GM19438 (cell line): ENCODE measurements at regions not wholly inside any gene's neighbourhood (a gene's known extent, or its start where the extent isn't known, plus 50 kb on each side); places are given as distances from the start of the nearest gene placed in this dataset.
"Not testable (repeated sequence)": the region's sequence is repeated elsewhere in the genome, so short reads cannot be mapped to it uniquely, and the experiment has no call there.

Experiments used
- ATAC-seq: cut with Tn5 transposase; IDR thresholded peaks from one replicate; pipeline ENCODE4 v1.9.1; 2021; ENCODE audit warnings: low read depth; ENCODE audit not compliant: unreplicated experiment

DNA sequence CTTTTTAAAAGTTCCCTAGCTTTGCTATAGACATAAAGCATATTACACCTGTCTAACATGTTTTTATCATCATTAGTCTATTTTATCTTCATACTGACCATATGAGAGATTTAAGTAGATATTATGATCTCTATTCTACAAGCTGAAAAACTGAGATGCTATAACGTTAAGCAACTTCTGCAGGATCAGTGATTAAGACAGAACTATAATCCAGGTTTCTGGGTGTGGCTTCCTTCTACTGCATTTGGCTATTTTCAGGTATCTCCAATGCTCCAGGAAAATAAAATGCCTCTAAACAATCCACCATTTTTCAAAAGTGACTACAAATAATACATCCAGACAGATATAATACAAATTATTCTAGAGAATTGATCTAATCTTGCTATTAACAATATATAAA lies 53.4 kb downstream of the RGS2 start:
- no peak for ATAC-seq

DNA sequence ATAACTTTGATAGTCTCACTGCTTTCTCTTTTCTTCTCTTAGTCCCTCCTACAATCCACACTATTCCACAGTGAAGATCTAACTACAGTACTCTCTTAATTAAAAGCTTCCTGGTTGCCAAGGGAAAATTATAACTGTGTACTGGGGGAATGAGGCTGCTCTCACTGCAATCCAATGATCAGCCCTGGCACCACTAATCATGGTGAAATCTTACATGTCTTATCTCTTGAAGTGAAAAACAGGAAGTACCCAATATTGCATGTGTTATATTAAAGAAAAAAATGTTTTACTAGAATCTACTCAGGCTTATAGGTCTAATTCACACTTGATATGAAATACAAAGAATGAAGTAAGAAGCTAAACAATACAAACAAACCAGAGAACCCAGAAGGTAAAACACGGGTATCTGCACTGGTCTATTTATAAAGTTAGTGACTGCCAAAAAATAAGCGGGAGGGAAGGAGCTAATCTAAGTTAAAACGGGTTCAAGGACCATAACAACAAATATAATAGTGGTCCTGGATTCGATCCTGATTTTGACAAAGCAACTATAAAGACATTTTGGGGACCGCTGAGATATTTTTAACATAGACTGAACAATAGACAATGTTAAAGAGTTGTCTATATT lies 57.5 kb downstream of the RGS2 start:
- ATAC-seq, result no peak

DNA sequence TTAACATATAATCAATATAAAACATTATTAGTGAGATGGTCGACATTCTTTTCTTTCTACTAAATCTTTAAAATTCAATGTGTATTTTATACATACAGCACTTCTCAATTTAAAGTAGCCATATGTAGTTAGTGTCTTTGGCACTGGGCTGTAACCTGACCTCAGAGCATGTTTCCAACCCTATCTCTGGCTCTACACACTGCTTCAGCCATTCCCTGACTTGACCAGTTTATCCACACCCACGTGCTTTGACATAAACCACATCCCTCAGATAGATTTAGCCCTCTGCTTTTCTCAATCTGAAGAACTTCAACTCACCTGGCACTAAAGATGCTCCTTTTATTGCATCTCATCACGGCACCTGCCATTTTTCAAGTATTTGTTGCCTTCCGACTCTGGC lies 58.3 kb downstream of the RGS2 start:
- ATAC-seq, result no peak

DNA sequence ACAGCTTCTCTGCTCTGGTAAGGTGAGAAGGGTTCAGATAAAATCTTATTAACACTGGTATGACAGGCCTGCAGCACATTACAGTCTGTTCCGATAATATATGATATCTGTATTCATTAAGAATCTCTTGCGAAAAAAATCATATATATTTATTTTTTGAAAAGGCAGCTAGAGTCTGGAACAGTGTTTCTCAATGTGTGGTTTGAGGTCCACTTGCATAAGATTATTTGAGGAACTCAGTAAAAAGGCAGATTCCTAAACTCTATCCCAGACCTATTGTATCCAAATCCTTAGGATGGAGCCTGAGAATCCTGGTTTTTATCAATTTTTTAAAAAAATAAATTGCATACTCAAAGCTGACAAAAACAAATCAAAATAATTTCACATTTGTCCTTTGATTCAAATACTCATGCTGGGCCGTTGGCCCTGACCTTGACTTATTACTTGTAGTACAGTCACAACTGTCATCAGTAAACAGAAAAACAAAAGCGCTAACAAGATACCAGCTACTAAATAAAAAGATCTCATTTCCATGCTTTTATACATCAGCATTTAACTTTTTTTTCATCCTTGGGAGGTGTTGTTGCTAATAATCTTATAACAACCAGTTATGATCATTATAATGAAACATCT lies 60.6 kb downstream of the RGS2 start:
- no peak for ATAC-seq

DNA sequence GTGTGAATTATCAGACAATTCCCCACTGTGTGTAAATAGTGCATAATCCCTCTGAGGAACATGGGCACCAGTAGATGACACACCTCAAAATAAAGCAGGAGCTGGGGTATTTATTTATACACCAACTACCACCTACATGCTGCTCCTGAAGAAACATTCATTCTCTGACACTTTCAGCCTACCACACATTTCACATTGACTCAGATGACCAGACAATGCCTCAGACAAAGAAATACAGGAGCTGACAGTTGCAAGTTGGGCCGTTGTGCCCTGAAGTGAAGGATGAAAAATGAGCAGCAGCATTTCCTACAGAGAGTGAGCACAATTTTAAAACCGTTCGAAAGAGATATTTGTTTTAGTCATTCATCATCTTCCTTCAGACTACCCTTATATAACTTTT lies 63.2 kb downstream of the RGS2 start:
- ATAC-seq, result no peak

DNA sequence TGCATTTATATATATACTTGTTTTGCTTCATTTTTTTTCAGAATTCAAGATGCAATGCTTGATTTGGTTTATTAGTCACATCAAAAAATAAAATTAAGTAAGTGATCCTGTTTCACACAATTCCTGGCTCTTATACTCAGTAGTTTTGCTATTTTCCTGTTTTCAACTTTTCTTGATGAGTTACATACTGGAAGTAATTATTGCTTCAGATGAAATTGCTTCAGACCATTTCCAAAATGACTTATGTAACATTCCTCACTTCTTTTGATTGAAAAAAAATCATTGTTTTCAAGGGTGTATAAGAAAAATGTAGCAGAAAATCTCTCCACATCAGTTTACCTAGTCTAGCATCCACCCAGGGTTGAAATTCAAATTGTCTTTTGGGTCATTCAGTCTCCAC lies 65.0 kb downstream of the RGS2 start:
- ATAC-seq, result no peak

DNA sequence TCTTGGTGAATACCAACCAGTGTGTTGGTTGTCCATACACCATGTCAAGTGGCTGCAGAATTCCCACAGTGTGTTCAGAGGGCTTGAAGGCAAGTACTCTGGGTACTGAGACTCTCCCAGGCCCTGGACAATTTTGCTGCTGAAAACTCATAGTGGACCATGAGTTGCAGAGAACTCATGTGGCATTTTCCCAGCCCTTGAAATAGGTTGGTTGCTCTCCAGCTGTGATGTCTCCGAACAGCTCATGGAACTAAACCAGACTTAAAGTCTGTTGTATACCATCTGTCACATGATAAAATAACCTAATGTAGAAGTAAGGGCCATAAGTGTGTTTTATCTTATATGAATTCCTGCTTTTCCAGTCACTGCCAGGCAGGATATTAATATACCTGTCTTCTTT lies 67.8 kb downstream of the RGS2 start:
- ATAC-seq, result no peak

DNA sequence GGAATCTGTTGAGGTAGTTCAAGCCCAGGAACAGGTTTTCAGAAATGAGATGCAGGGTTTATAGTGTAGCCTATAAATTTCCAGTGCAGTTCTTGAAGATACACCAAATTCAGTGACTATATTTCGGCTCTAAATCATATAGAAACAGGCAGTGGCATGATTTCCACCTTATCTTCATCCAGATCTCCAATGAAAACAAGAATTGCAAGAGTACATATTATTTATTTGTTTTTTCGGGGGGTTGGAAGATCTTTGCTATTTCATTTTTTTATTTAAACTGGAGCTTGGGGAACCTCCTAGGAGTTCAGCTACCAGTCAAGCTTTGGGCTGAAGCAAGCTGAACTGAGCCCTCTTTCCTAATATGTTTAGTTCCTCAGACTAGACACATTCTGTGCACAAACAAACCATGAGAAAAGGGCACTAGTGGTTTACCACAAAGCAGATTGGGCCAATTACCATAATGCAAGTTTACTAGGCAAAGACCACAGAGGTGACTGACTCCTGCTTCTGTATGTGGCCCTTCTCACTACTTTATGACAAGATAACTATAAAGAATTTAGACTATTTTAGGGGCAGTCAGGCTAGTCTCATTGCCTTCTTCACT lies 68.5 kb downstream of the RGS2 start:
- peak; percentile 59 for ATAC-seq

DNA sequence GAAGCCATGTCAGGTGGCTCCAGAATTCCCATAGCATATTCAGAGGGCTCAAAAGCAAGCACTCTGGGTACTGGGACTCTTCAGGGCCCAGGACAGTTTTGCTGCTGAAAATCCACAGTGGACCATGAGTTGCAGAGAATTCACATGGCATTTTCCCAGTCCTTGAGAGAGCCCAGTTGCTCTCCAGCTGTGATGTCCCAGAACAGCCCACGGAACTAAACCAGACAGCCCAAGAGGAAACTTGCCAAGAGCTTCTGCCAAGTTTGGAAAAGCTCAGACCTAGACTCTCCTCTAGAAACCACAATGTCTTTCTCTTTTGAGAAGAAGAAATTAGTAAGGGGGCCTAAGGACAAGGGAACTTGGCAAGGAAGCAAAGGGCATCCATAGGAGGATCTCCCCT lies 69.4 kb downstream of the RGS2 start:
- no peak for ATAC-seq

DNA sequence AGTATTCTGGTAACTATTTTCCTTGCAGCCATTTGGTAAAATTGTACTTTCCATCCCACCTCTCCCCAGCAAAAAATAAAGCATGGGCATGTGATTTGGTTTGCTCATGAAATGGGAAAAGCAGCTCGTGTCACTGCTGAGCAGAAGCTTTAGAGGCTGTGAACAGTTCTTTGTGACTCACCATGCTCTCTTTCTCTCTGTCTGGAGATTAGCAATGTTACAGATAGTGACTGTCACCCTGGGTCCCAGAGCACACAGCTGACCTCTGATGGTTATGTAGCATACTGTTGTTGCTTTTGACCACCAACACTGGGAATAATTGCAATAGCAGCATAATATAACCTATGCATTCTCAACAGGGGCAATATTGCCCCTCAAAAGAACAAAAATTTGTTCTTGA lies 70.6 kb downstream of the RGS2 start:
- ATAC-seq, result no peak

DNA sequence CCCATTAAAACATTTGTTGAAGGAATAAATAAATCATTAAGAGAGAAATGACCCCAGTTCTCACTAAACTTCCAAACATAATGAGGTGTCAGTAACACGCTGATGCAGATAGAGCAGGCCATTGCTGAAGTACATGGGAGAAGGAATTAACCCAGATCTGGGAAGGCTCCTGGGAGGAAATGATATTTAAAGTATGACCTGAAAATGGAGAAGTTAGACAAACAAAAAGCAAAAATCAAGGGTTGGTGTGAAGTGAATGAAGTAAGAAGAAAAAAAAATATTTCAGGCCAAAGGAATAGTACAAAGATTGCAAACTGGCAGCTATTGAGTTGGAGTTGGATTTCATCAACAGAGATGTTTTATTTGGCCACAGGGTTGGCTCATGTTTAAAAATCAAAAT lies 71.4 kb downstream of the RGS2 start:
- no peak for ATAC-seq

DNA sequence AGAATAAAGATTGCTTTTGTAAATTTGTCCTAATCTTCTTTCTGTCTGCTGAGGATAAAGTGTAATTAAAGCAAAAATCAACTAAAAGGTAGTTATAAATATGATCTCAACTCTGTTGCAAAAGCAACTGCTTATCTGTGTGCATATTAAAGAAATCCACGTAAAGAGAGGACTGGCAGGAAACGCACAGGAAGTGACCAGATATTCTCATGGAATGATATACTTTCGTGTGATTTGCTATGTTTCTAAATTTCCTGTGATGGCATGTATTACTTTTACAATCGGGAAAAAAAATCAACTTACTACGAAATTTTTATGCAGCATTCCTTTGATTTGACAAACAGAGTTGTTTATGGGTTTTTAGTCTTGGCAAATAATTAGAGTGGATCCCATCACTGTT lies 75.4 kb downstream of the RGS2 start:
- no peak for ATAC-seq

DNA sequence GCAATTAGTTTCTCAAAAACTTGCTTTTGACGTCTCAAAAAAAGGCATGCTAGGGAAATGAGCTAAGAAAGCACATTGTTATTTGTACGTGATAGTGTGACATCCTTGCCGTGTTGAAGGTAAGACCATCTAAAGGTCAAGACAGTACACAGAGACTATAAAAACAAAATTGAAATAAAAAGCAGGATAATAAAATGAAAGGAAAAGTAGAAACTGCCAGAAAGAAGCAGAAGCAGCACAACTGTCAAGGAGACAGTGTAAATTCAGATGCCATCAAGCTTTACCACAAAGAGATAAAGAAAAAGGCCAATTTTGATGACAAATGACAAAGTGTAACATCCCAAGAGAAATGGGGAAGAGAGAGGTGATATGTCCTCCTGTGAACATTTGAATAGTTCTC lies 76.5 kb downstream of the RGS2 start:
- not testable (repeated sequence) for ATAC-seq

DNA sequence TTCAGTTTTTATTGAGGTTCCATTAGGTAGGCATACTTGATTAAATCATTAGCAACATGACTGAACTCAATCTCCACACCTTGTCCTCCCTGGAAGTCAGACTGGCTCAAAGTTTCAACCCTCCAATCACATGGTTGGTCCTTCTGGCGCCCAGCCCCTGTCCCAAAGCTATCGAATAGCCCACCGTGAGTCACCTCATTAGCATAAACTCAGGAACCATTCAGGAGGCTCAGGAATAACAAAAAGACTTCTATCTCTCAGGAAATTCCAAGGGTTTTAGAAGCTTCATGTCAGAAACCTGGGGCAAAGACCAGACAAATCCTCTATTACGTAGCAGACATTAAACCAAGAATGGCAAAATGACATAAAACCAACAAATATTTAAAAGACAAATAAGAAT lies 78.6 kb downstream of the RGS2 start:
- no peak for ATAC-seq

DNA sequence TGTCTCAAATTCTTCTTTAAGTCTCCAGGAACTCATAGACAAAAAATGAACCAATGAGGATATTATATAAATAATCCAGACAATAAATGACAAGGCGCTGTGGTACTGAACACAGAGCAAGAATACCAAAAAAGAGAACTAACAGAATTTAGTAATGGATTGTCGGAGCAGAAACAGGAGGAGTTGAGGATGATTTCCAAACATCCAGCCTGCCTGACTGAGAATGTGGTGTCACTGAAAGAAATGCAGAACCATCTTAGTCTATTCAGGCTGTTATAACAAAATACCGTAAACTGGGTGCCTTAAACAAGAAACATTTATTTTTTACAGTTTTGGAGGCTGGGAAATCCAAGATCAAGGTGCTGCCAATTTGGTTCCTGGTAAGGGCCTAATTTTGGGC lies 79.7 kb downstream of the RGS2 start:
- ATAC-seq, result no peak

DNA sequence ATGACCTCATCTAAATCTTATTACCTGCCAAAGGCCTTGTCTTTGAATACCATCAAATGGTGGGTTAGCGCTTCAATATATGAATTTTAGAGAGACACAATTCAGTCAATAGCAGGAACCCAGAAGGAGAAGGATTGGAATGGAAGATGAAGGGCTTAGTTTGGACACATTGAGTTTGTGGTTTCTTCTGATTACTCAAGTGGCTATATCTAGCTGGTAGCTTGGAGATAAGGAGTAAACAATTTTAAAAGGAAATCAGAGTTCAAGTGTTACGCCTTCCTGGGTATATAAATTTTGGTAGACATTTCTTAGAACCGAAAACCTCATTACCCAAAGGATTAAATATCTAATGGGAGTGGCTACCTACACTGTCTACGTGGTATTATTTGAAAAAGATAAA lies 80.2 kb downstream of the RGS2 start:
- ATAC-seq, result no peak

DNA sequence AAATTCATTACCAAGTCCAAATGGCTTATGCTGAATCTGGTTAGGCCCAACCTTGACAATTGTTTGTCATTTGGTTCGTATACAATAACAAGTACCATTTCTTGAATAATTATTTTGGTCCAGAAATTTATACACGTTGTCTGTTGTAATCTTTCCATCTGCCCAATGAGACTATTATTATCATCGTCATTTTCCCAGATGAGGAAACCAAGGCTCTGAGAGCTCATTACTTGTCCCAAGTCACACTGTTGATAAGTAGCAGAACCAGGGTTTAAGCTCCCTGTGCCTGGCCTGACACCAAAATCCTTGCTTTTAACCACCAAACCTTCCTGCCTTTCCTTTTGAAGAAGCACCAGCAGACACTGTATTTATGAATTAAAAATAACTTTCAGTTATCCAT lies 81.3 kb downstream of the RGS2 start:
- no peak for ATAC-seq

DNA sequence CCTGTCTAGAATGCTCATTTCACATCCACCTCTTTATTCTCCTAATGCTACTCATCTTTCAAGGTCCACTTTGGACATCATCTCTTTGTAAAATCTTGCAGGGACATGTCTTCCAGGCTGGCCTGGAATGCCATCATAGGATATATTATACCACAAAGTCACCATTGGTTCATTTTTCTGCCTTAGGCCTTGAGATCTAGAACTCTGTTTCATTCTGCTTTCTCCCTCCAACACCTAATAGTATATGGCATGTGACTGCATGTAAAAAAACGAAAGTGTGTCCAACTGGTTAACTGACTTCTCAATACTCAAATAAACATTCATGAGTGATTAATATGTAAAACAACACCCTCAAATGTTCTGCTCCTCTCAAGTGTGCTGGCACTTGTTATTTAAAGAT lies 84.1 kb downstream of the RGS2 start:
- no peak for ATAC-seq

DNA sequence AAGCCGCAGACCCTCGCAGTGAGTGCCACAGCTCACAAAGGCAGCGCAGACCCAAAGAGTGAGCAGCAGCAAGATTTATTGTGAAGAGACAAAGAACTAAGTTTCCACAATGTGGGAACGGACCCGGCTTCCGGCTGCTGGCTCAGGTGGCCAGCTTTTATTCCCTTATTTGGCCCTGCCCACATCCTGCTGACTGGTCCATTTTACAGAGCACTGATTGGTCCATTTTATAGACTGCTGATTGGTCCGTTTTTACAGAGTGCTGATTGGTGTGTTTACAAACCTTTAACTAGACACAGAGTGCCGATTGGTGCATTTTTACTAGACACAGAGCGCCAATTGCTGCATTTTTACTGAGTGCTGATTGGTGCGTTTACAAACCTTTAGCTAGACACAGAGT lies 86.6 kb downstream of the RGS2 start:
- not testable (repeated sequence) for ATAC-seq

DNA sequence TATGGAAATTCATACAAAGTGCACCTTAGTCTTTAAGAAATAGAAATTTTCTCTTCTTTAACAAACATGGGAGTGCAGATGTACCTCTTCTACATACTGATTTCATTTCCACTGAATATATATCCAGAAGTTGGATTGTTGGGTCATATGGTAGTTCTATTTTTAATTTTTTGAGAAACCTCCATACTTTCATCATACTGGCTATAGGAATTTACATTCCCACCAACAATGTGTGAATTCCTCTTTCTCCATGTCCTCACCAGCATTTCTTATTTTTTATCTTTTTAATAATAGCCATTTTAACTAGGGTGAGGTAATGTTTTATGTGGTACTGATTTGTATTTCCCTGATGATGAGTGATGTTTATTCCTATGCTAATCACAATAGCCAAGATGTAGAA lies 87.5 kb downstream of the RGS2 start:
- ATAC-seq, result no peak

DNA sequence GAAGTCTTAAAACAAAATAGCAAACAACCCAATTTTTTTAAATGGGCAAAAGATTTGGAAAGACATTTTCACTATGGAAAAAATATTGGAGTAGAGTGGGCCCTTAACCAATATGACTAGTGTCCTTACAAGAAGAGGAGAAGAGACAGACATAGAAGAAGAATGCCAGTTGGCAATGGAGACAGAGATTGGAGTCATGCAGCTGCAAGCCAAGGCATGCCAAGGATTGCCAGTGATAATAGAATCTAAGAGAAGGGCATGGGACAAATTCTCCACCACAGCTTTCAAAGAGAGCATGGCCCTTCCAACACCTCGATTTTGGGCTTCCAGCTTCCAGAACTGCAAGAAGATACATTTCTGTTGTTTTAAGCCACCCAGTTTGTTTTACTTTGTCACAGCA lies 92.7 kb downstream of the RGS2 start:
- ATAC-seq, result no peak

DNA sequence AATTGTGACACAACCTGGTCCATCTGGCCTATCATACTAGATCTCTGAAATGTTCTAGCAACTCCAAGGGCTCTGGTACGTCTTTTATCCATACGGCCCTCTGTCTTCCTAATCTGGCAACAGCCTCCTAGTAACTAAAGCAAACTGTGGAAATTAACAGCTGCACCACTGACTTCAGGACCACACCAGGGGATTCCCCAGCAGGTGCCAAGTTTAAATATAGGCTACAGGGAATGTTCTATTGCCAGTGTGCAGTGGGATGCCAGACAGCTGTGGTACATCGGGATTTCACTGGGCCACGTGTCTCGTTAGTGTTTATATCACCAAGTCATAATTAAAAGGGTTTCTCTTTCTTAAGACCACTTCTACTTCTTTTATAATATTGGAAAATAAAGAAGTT lies 94.3 kb downstream of the RGS2 start:
- no peak for ATAC-seq
